ENCODE measurements at regions not wholly inside any gene's neighbourhood (a gene's known extent, or its start where the extent isn't known, plus 50 kb on each side); places are given as distances from the start of the nearest gene placed in this dataset.

- TF ChIP-seq TCF7 (CRISPR knock-in tag; IDR thresholded peaks at IDR 0.05; ENCODE audit: low read depth) (no peak), SP1 (CRISPR knock-in tag; conservative IDR thresholded peaks at IDR 0.05) (no peak), ZNF121 (CRISPR knock-in tag; IDR thresholded peaks at IDR 0.05) (no peak), PRDM15 (CRISPR knock-in tag; IDR thresholded peaks at IDR 0.05) (no peak), ZNF396 (CRISPR knock-in tag; IDR thresholded peaks at IDR 0.05; ENCODE audit: borderline replicate concordance) (no peak), STAT6 (CRISPR knock-in tag; conservative IDR thresholded peaks at IDR 0.05; ENCODE audit: low read depth) (no peak), EMX1 (CRISPR knock-in tag; IDR thresholded peaks at IDR 0.05) (no peak), ESRRA (CRISPR knock-in tag; IDR thresholded peaks at IDR 0.05; ENCODE audit: borderline replicate concordance) (no peak)
Measured at GRCh38 chr2:6171294-6171693, 479.1 kb downstream of the SOX11 start (continued).

GRCh38 chr2:6177811-6178210 is 485.6 kb downstream of the SOX11 start:
- ATAC-seq: no peak
- no peak overlapping the region for H3K4me3 Mint-ChIP-seq
- DNase-seq (ENCODE audit: low spot score): no peak
- H3K36me3 Mint-ChIP-seq: peaks cover 73% of the 10 kb centered on the region
- POLR2A ChIA-PET: no interaction called here
- no peaks in the 10 kb centered on the region for H3K4me1 Mint-ChIP-seq
- TF ChIP-seq ETV6 (CRISPR knock-in tag; IDR thresholded peaks at IDR 0.05) (no peak), SMAD3 (CRISPR knock-in tag; IDR thresholded peaks at IDR 0.05; ENCODE audit: borderline replicate concordance) (no peak), MLX (CRISPR knock-in tag; IDR thresholded peaks at IDR 0.05) (no peak), MYBL2 (CRISPR knock-in tag; IDR thresholded peaks at IDR 0.05) (no peak)
- peaks cover 83% of the 10 kb centered on the region for H3K9me3 Mint-ChIP-seq
- H3K27me3 Mint-ChIP-seq (ENCODE audit: low read depth): no peaks in the 10 kb centered on the region
- CTCF ChIA-PET: no interaction called here
- no peak overlapping the region for H3K27ac Mint-ChIP-seq

GRCh38 chr2:6181525-6181924 is 489.3 kb downstream of the SOX11 start:
- H3K36me3 Mint-ChIP-seq: peaks cover 68% of the 10 kb centered on the region
- no peak overlapping the region for H3K4me3 Mint-ChIP-seq
- H3K4me1 Mint-ChIP-seq: no peaks in the 10 kb centered on the region
- peaks cover 6% of the 10 kb centered on the region for H3K27me3 Mint-ChIP-seq (ENCODE audit: low read depth)
- H3K9me3 Mint-ChIP-seq: peaks cover 75% of the 10 kb centered on the region
- no peak overlapping the region for H3K27ac Mint-ChIP-seq
- no peak for ATAC-seq
- POLR2A ChIA-PET: no interaction called here
- no peak for DNase-seq (ENCODE audit: low spot score)
- CTCF ChIA-PET: no interaction called here
- TF ChIP-seq USF1 (CRISPR knock-in tag; IDR thresholded peaks at IDR 0.05) (no peak), MLX (CRISPR knock-in tag; IDR thresholded peaks at IDR 0.05) (no peak), SP1 (CRISPR knock-in tag; conservative IDR thresholded peaks at IDR 0.05) (no peak), E2F4 (CRISPR knock-in tag; IDR thresholded peaks at IDR 0.05; ENCODE audit: borderline replicate concordance, low read depth) (no peak), NR1H2 (CRISPR knock-in tag; IDR thresholded peaks at IDR 0.05) (no peak), USF2 (CRISPR knock-in tag; IDR thresholded peaks at IDR 0.05) (no peak), ARID4B (CRISPR knock-in tag; IDR thresholded peaks at IDR 0.05; ENCODE audit: borderline replicate concordance) (no peak), MYBL2 (CRISPR knock-in tag; IDR thresholded peaks at IDR 0.05) (no peak), ZNF396 (CRISPR knock-in tag; IDR thresholded peaks at IDR 0.05; ENCODE audit: borderline replicate concordance) (no peak), SOX15 (CRISPR knock-in tag; IDR thresholded peaks at IDR 0.05) (no peak)

Measured in WTC11 (cell line).